ENCODE measurements at regions not wholly inside any gene's neighbourhood (a gene's known extent, or its start where the extent isn't known, plus 50 kb on each side); places are given as distances from the start of the nearest gene placed in this dataset.

DNA sequence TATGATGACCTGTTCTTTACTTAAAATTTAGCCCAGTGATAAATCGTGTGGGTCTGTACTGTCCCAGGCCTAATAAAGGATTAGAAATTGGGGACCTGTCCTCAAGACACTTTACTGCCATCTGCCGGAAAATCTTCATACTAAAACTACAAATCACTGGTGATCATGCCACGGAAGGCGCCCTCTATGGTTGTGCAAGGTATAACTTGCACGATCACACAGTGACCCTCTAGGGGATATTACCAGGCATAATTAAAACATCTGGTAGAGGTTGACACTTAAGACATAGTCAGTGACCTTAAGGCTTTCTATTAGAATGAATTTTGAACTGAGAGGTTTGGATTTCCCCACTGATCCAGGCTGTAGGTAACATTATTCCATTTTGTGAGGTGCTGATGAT, 172.6 kb downstream of the BMP2 start:
- TF ChIP-seq RARB (CRISPR knock-in tag; IDR thresholded peaks at IDR 0.05) = no peak
- TF ChIP-seq, protein P1, sequence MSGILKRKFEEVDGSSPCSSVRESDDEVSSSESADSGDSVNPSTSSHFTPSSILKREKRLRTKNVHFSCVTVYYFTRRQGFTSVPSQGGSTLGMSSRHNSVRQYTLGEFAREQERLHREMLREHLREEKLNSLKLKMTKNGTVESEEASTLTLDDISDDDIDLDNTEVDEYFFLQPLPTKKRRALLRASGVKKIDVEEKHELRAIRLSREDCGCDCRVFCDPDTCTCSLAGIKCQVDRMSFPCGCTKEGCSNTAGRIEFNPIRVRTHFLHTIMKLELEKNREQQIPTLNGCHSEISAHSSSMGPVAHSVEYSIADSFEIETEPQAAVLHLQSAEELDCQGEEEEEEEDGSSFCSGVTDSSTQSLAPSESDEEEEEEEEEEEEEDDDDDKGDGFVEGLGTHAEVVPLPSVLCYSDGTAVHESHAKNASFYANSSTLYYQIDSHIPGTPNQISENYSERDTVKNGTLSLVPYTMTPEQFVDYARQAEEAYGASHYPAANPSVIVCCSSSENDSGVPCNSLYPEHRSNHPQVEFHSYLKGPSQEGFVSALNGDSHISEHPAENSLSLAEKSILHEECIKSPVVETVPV (CRISPR knock-in tag; IDR thresholded peaks at IDR 0.05) = no peak
- TF ChIP-seq ZFP30 (CRISPR knock-in tag; IDR thresholded peaks at IDR 0.05) = no peak
- no peak for TF ChIP-seq GLIS3 (CRISPR knock-in tag; IDR thresholded peaks at IDR 0.05)
- TF ChIP-seq, protein P2, sequence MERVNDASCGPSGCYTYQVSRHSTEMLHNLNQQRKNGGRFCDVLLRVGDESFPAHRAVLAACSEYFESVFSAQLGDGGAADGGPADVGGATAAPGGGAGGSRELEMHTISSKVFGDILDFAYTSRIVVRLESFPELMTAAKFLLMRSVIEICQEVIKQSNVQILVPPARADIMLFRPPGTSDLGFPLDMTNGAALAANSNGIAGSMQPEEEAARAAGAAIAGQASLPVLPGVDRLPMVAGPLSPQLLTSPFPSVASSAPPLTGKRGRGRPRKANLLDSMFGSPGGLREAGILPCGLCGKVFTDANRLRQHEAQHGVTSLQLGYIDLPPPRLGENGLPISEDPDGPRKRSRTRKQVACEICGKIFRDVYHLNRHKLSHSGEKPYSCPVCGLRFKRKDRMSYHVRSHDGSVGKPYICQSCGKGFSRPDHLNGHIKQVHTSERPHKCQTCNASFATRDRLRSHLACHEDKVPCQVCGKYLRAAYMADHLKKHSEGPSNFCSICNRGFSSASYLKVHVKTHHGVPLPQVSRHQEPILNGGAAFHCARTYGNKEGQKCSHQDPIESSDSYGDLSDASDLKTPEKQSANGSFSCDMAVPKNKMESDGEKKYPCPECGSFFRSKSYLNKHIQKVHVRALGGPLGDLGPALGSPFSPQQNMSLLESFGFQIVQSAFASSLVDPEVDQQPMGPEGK (CRISPR knock-in tag; IDR thresholded peaks at IDR 0.05; ENCODE audit: borderline replicate concordance) = no peak
- TF ChIP-seq, protein P3, sequence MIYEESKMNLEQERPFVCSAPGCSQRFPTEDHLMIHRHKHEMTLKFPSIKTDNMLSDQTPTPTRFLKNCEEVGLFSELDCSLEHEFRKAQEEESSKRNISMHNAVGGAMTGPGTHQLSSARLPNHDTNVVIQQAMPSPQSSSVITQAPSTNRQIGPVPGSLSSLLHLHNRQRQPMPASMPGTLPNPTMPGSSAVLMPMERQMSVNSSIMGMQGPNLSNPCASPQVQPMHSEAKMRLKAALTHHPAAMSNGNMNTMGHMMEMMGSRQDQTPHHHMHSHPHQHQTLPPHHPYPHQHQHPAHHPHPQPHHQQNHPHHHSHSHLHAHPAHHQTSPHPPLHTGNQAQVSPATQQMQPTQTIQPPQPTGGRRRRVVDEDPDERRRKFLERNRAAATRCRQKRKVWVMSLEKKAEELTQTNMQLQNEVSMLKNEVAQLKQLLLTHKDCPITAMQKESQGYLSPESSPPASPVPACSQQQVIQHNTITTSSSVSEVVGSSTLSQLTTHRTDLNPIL (CRISPR knock-in tag; IDR thresholded peaks at IDR 0.05; ENCODE audit: low read depth) = no peak
- TF ChIP-seq ARNTL (CRISPR knock-in tag; IDR thresholded peaks at IDR 0.05; ENCODE audit: borderline replicate concordance, low read depth) = no peak

Data from SK-N-SH treated with all-trans-retinoic acid at 6 μM for 48 hours (cell line).